GM21825 (cell line): ENCODE measurements at regions not wholly inside any gene's neighbourhood (a gene's known extent, or its start where the extent isn't known, plus 50 kb on each side); places are given as distances from the start of the nearest gene placed in this dataset.

Experiments used
- ATAC-seq: cut with Tn5 transposase; IDR thresholded peaks from one replicate; pipeline ENCODE4 v1.9.1; 2021; ENCODE audit warnings: mild to moderate bottlenecking, moderate library complexity; ENCODE audit not compliant: unreplicated experiment

- no peak for ATAC-seq
Measured at GRCh38 chr4:155077452-155078229, 130.8 kb upstream of the NPY2R start.

GRCh38 chr4:155079871-155080270, 128.6 kb upstream of the NPY2R start:
- no peak for ATAC-seq

GRCh38 chr4:155081222-155081621, 127.2 kb upstream of the NPY2R start:
- ATAC-seq, result no peak

- ATAC-seq, result no peak
Measured at GRCh38 chr4:155085843-155086530, 122.4 kb upstream of the NPY2R start.

GRCh38 chr4:155094201-155094820, 114.1 kb upstream of the NPY2R start:
- ATAC-seq, result no peak

- ATAC-seq, result no peak
Measured at GRCh38 chr4:155099231-155099630, 109.2 kb upstream of the NPY2R start.

- no peak for ATAC-seq
Measured at GRCh38 chr4:155106629-155107028, 101.8 kb upstream of the NPY2R start.

GRCh38 chr4:155107059-155107458, 101.4 kb upstream of the NPY2R start:
- no peak for ATAC-seq

GRCh38 chr4:155114790-155115189, 93.6 kb upstream of the NPY2R start:
- no peak for ATAC-seq

GRCh38 chr4:155119006-155119405, 89.4 kb upstream of the NPY2R start:
- ATAC-seq, result no peak

GRCh38 chr4:155120536-155120935, 87.9 kb upstream of the NPY2R start:
- no peak for ATAC-seq

- ATAC-seq, result no peak
Measured at GRCh38 chr4:155122382-155122781, 86.1 kb upstream of the NPY2R start.

- ATAC-seq, result no peak
Measured at GRCh38 chr4:155134136-155134535, 74.3 kb upstream of the NPY2R start.

GRCh38 chr4:155140889-155141288, 67.5 kb upstream of the NPY2R start:
- ATAC-seq, result no peak

- ATAC-seq, result no peak
Measured at GRCh38 chr4:155143512-155143911, 64.9 kb upstream of the NPY2R start.
